ENCODE measurements at regions not wholly inside any gene's neighbourhood (a gene's known extent, or its start where the extent isn't known, plus 50 kb on each side); places are given as distances from the start of the nearest gene placed in this dataset.
A peak's percentile ranks its signal among the peaks of the same experiment; 100 is the strongest.

DNA sequence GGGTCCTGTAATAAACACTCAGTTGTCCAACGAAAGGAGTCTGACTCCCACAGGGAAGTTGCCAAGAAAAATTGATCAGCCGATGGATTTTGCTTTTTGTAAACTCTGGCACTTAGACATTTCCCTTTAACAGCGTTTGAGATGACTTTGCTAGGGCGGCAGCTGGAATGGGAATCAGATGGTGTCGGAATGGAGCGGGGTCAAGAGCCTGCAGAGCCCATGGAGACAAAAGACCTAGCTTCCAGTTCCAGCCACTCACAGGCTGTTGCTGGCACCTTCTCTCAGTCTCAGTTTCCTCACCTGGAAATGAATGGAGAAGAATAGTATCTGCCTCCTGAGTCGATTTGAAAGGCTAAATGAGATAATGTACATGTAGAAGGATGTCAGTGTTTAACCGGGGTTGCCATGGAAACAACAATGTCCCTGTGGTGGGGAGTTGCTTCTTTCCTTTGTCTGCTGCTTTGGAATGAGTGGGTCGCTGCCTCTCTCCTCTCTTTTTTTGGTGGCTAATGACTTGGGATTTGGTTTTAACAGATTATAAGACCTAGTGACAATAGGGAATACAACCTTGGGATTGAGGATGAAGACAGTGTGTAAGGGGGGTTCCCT, 137.4 kb downstream of the GAS1 start:
- no peaks in the 10 kb centered on the region for H3K27me3 ChIP-seq (ENCODE audit: insufficient read depth, low read length)
- no peak overlapping the region for H3K4me3 ChIP-seq (ENCODE audit: low read length)
- H3K9me3 ChIP-seq (ENCODE audit: insufficient read depth, low read depth, low read length) = no peaks in the 10 kb centered on the region
- no peak overlapping the region for H3K27ac ChIP-seq (ENCODE audit: low read length)
- peaks cover 10% of the 10 kb centered on the region; the same call in 1 of the 2 replicates for H3K4me1 ChIP-seq (ENCODE audit: insufficient read depth, low read length)
- no peaks in the 10 kb centered on the region for H3K36me3 ChIP-seq (ENCODE audit: insufficient read depth, low read depth, low read length)
- no peak overlapping the region for H3K9ac ChIP-seq (ENCODE audit: low read depth, low read length)

- no peaks in the 10 kb centered on the region for H3K36me3 ChIP-seq (ENCODE audit: insufficient read depth, low read depth, low read length)
- H3K27ac ChIP-seq (ENCODE audit: low read length) = no peak overlapping the region
- H3K4me3 ChIP-seq (ENCODE audit: low read length) = no peak overlapping the region
- peaks cover 10% of the 10 kb centered on the region; the same call in 1 of the 2 replicates for H3K4me1 ChIP-seq (ENCODE audit: insufficient read depth, low read length)
- H3K9ac ChIP-seq (ENCODE audit: low read depth, low read length) = no peak overlapping the region
- H3K9me3 ChIP-seq (ENCODE audit: insufficient read depth, low read depth, low read length) = no peaks in the 10 kb centered on the region
- H3K27me3 ChIP-seq (ENCODE audit: insufficient read depth, low read length) = no peaks in the 10 kb centered on the region
Observed at GRCh38 chr9:86809151-86809550, 138.2 kb downstream of the GAS1 start.

DNA sequence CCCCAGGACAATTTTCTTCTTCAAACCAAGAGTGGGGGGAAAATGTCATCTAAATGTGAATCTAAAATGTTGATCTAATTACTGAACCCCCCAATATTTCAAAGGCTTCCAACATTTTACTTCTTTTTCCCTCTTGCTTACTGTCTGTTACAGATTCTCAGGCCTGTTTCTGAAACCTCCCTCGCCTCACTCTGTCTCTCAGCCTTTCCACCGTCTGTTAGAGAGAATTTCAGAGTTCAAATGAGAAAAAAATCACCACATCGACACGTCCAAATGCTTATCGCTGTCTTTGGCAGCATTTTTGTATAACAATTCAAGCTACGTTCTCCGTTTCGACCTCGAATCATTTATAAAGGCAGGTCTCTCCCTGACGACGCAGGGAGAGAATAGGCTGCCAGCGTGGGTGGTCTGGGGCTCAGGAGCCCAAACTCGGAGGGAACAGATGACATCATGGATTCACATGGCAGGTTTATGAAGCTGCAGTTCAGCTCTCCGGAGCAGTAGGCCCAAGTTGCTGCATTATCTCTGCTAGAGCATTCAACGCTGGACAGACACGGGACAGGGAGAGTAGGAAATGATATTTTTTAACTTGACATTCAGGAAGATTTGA, 139.8 kb downstream of the GAS1 start:
- H3K27me3 ChIP-seq (ENCODE audit: insufficient read depth, low read length) = no peaks in the 10 kb centered on the region
- peaks cover 10% of the 10 kb centered on the region; the same call in 1 of the 2 replicates for H3K4me1 ChIP-seq (ENCODE audit: insufficient read depth, low read length)
- no peaks in the 10 kb centered on the region for H3K36me3 ChIP-seq (ENCODE audit: insufficient read depth, low read depth, low read length)
- no peaks in the 10 kb centered on the region for H3K9me3 ChIP-seq (ENCODE audit: insufficient read depth, low read depth, low read length)
- H3K27ac ChIP-seq (ENCODE audit: low read length) = no peak overlapping the region
- H3K4me3 ChIP-seq (ENCODE audit: low read length) = no peak overlapping the region
- H3K9ac ChIP-seq (ENCODE audit: low read depth, low read length) = no peak overlapping the region; the same call in 1 of the 2 replicates

- Histone ChIP-seq H3K27ac (ENCODE audit: low read length) (no peak overlapping the region), H3K4me3 (ENCODE audit: low read length) (no peak overlapping the region), H3K36me3 (ENCODE audit: insufficient read depth, low read depth, low read length) (no peaks in the 10 kb centered on the region), H3K9ac (ENCODE audit: low read depth, low read length) (no peak overlapping the region), H3K9me3 (ENCODE audit: insufficient read depth, low read depth, low read length) (no peaks in the 10 kb centered on the region), H3K27me3 (ENCODE audit: insufficient read depth, low read length) (no peaks in the 10 kb centered on the region), H3K4me1 (ENCODE audit: insufficient read depth, low read length) (peaks cover 22% of the 10 kb centered on the region; the same call in 1 of the 2 replicates)
Observed at GRCh38 chr9:86804011-86804410, 143.3 kb downstream of the GAS1 start.

GRCh38 chr9:86802900-86803673, 144.2 kb downstream of the GAS1 start:
- no peak overlapping the region for H3K27ac ChIP-seq (ENCODE audit: low read length)
- H3K4me3 ChIP-seq (ENCODE audit: low read length) = no peak overlapping the region
- no peak overlapping the region for H3K9ac ChIP-seq (ENCODE audit: low read depth, low read length)
- H3K36me3 ChIP-seq (ENCODE audit: insufficient read depth, low read depth, low read length) = no peaks in the 10 kb centered on the region
- no peaks in the 10 kb centered on the region for H3K27me3 ChIP-seq (ENCODE audit: insufficient read depth, low read length)
- H3K9me3 ChIP-seq (ENCODE audit: insufficient read depth, low read depth, low read length) = no peaks in the 10 kb centered on the region
- H3K4me1 ChIP-seq (ENCODE audit: insufficient read depth, low read length) = peaks cover 20% of the 10 kb centered on the region; the same call in 1 of the 2 replicates

- Histone ChIP-seq H3K9me3 (ENCODE audit: insufficient read depth, low read depth, low read length) (no peaks in the 10 kb centered on the region), H3K9ac (ENCODE audit: low read depth, low read length) (no peak overlapping the region; the same call in 1 of the 2 replicates), H3K4me3 (ENCODE audit: low read length) (no peak overlapping the region; the same call in 1 of the 2 replicates), H3K27ac (ENCODE audit: low read length) (no peak overlapping the region), H3K27me3 (ENCODE audit: insufficient read depth, low read length) (no peaks in the 10 kb centered on the region), H3K36me3 (ENCODE audit: insufficient read depth, low read depth, low read length) (no peaks in the 10 kb centered on the region), H3K4me1 (ENCODE audit: insufficient read depth, low read length) (peaks cover 12% of the 10 kb centered on the region; the same call in 1 of the 2 replicates)
Observed at GRCh38 chr9:86801246-86801645, 146.1 kb downstream of the GAS1 start.

DNA sequence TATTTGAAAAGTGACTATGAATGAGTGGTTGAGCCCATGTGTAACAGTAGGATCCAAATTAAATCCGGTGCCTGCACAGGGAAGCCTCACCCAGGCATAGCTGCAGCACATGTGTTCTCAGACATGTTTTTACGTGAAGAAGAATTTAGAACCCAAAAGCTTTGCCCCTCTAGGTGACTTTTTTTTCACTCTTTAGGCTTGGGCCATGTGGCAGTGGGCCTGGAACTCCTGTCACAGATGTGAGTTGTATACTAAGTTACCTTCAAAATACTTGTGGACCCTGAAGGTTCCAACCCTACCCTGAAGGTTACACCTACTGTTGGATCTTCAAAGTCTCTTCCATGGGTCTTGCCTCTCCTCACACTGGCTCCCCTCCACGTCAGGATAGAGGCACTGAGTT, 146.6 kb downstream of the GAS1 start:
- H3K36me3 ChIP-seq (ENCODE audit: insufficient read depth, low read depth, low read length) = no peaks in the 10 kb centered on the region
- no peak overlapping the region for H3K4me3 ChIP-seq (ENCODE audit: low read length)
- H3K4me1 ChIP-seq (ENCODE audit: insufficient read depth, low read length) = peaks cover 14% of the 10 kb centered on the region; the same call in 1 of the 2 replicates
- no peak overlapping the region for H3K9ac ChIP-seq (ENCODE audit: low read depth, low read length)
- no peak overlapping the region for H3K27ac ChIP-seq (ENCODE audit: low read length)
- no peaks in the 10 kb centered on the region for H3K27me3 ChIP-seq (ENCODE audit: insufficient read depth, low read length)
- no peaks in the 10 kb centered on the region for H3K9me3 ChIP-seq (ENCODE audit: insufficient read depth, low read depth, low read length)

GRCh38 chr9:86798966-86799365, 148.3 kb downstream of the GAS1 start:
- Histone ChIP-seq H3K27ac (ENCODE audit: low read length) (no peak overlapping the region), H3K4me1 (ENCODE audit: insufficient read depth, low read length) (peaks cover 29% of the 10 kb centered on the region), H3K27me3 (ENCODE audit: insufficient read depth, low read length) (no peaks in the 10 kb centered on the region), H3K9me3 (ENCODE audit: insufficient read depth, low read depth, low read length) (no peaks in the 10 kb centered on the region), H3K4me3 (ENCODE audit: low read length) (no peak overlapping the region), H3K9ac (ENCODE audit: low read depth, low read length) (no peak overlapping the region), H3K36me3 (ENCODE audit: insufficient read depth, low read depth, low read length) (no peaks in the 10 kb centered on the region)

DNA sequence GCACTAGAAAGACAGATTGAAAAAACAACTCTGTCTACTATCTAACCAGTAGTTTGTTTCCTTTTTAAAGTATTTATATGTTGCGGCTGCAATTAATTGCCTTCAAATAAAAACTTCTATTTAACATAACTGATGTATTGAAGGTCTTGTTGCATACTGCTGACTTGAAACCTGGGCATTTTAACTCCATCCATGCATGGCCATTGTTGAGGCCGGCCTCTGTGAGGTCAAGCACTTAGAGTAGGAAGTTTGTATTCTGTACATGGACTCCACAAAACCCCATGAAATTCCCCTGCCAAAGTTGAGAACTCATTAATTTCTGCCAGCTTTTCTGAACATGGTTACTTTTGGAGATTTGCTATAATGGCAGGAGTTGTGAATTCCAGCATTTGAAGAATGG, 150.6 kb downstream of the GAS1 start:
- no peak overlapping the region for H3K4me3 ChIP-seq (ENCODE audit: low read length)
- H3K4me1 ChIP-seq (ENCODE audit: insufficient read depth, low read length) = peaks cover 28% of the 10 kb centered on the region
- H3K27ac ChIP-seq (ENCODE audit: low read length) = no peak overlapping the region
- H3K9ac ChIP-seq (ENCODE audit: low read depth, low read length) = no peak overlapping the region
- no peaks in the 10 kb centered on the region for H3K27me3 ChIP-seq (ENCODE audit: insufficient read depth, low read length)
- no peaks in the 10 kb centered on the region for H3K9me3 ChIP-seq (ENCODE audit: insufficient read depth, low read depth, low read length)
- H3K36me3 ChIP-seq (ENCODE audit: insufficient read depth, low read depth, low read length) = no peaks in the 10 kb centered on the region

DNA sequence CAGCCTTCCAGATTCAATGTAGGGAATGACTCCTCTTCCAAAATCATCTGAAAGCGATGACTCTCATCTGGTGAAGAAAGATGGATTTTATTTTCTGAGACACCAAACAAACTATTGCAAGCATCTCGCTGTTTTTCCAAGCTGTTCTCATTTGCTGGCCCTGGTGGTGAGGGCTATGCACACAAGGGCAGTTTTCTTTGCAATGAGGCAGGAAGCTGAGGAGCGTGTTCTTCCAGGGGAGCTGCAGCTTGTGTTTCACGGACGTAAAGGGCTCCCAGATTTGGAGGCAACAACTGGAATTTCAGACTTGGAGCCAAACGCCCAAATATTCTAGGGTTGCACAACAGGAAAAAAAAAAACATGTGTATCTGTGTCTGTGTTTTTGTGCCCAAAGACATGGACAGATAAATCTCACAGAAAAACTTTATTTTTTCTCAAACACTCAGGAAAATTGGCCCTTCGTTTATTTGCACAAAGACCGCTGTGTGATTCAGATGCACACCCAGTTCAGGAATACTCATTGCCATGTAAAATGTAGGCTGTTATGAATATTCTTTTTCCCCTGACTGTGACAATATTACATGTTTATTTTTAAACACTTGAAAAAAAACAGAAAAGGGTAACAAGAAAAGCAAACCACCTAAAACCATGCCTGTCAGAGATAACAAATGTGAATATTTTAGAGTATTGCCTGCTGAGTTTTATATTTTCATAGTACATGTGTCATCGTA, 151.3 kb downstream of the GAS1 start:
- Histone ChIP-seq H3K9me3 (ENCODE audit: insufficient read depth, low read depth, low read length) (no peaks in the 10 kb centered on the region), H3K4me1 (ENCODE audit: insufficient read depth, low read length) (peaks cover 21% of the 10 kb centered on the region), H3K36me3 (ENCODE audit: insufficient read depth, low read depth, low read length) (no peaks in the 10 kb centered on the region), H3K4me3 (ENCODE audit: low read length) (no peak overlapping the region), H3K27me3 (ENCODE audit: insufficient read depth, low read length) (no peaks in the 10 kb centered on the region), H3K27ac (ENCODE audit: low read length) (no peak overlapping the region), H3K9ac (ENCODE audit: low read depth, low read length) (no peak overlapping the region)

DNA sequence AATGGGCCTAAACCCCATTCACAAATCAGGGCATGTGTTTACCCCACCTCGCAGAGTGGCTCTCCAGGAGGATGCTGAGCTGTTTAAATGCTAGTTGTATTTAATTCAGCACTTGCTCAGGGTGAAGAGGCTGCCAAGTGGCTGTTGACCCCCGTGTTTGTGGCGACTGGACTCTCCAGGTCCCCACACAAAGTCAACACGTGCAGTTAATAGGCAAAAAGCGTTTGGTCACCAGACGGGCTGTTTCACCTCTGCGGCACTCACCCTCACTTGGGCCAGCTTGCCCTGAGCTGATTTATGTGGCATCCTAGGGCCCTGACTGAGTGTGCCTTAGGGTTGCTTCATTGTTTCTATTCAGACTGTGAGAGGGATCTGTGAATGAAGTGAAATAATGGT, 152.3 kb downstream of the GAS1 start:
- Histone ChIP-seq H3K27ac (ENCODE audit: low read length) (no peak overlapping the region), H3K9ac (ENCODE audit: low read depth, low read length) (peak overlapping the region; percentile 17; the same call in 1 of the 2 replicates), H3K9me3 (ENCODE audit: insufficient read depth, low read depth, low read length) (no peaks in the 10 kb centered on the region), H3K27me3 (ENCODE audit: insufficient read depth, low read length) (no peaks in the 10 kb centered on the region), H3K36me3 (ENCODE audit: insufficient read depth, low read depth, low read length) (no peaks in the 10 kb centered on the region), H3K4me1 (ENCODE audit: insufficient read depth, low read length) (peaks cover 18% of the 10 kb centered on the region), H3K4me3 (ENCODE audit: low read length) (peak overlapping the region; percentile 1; the same call in 1 of the 2 replicates)

Data from iPS-20b (cell line).